GM18861 (cell line): ENCODE measurements at regions not wholly inside any gene's neighbourhood (a gene's known extent, or its start where the extent isn't known, plus 50 kb on each side); places are given as distances from the start of the nearest gene placed in this dataset.

Experiments used
- ATAC-seq: cut with Tn5 transposase; IDR thresholded peaks from one replicate; pipeline ENCODE4 v1.9.1; 2021; ENCODE audit not compliant: unreplicated experiment

- ATAC-seq: no peak
Observed at GRCh38 chr7:33661430-33662160, 243.7 kb upstream of the BMPER start.

- no peak for ATAC-seq
Observed at GRCh38 chr7:33666531-33666930, 238.8 kb upstream of the BMPER start.

GRCh38 chr7:33667196-33667595 lies 238.1 kb upstream of the BMPER start:
- ATAC-seq: no peak

GRCh38 chr7:33669251-33669670 lies 236.1 kb upstream of the BMPER start:
- no peak for ATAC-seq

DNA sequence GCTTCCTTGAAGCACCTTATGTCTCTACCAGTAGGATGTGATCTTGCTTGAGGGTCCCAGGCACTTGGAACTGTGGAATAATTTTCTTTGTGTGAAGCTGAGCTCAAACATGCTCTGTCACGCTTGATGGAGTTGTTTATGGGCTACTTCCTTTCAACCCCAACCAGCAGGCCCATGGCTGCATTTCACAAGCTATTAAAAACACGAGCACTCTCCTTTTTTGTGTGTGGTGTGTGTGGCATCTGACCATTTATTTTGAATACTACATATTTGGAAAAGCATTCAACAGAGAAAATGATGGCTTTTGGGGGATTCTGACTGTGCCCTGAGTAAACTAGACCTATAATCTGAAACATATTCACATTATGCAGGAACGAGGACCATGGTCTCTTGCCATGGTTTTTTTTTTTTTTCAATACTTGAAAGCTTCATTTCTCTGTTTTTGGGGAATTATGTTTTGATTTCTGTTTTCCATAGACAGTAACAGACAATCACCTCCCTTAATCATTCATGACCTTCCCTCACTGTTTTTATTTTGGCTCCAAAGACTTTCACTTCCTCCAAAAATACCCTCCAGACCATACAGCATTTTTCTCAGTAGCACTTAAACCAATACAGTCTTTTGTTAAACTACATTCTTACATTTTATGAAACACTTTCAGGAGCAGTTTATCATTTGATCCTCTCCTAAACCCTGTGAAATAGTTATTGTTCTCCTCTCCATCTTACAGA lies 233.6 kb upstream of the BMPER start:
- peak; percentile 77 for ATAC-seq

GRCh38 chr7:33673029-33673700 lies 232.2 kb upstream of the BMPER start:
- ATAC-seq: no peak

DNA sequence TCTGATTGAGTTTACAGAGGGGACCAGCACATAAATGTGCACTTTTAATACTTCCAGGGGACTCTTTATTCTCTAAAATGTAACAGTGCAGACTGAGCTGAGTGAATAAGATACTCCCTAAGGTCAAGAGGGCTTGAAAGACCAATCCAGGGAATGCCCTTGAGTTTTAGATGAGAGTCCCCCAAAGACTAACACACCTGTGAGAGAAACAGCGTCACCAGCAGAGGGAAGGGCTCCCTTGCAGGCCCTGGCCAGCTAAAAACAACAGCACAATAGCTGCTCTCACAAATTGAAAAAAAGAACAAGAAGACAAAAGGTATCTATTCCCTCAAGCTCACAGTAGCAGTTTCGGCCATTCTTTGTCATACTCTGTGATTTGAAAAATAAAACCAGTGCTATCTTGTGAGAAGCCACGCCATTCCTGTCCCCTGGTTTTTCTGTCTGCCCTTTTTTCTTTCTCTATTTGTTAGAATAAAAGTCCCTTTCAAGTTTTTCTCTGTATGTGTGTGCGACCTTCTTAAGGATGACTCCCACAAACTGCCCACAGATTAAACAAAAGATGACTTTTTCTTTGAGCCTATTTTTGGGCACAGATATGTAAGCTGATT lies 230.4 kb upstream of the BMPER start:
- no peak for ATAC-seq

DNA sequence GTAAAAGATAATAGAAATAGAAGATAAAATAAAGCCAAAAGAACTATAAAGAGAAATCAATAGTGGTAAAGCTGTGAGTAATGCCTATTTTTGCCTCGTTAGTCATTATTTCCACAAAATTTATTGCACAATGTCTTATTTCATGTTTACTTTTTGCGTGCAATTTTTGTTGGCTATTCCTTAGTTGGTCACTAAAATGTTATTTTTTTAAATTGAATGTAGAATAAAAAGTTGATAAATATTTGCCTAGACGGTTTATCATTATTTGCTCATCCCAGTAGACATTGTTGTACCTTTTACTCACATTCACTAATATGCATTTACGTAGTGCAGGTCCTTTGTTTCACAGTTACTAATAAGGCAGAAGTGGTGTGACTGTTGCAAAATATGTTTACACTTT lies 227.8 kb upstream of the BMPER start:
- no peak for ATAC-seq

- ATAC-seq: no peak
Observed at GRCh38 chr7:33678569-33679335, 226.6 kb upstream of the BMPER start.

DNA sequence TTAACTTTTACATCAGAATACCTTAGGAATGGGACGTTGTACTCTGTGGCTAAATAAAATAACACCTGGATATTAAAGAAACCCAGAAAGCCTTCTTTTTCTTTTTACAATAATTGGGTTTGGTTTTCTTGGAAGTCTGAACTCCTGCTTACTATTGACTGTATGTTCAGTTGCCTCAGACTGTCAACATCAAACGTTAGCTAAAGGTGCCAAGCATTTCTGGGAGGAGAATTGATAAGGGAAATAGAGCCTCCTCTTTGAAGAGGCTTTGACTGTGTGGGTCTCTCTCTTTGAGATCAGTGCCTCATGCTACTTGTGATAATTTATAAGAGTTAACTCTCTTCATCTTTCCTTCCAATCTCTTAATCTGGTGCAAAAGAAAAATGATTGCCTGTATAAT lies 224.7 kb upstream of the BMPER start:
- no peak for ATAC-seq

- ATAC-seq: no peak
Observed at GRCh38 chr7:33685503-33685902, 219.8 kb upstream of the BMPER start.

DNA sequence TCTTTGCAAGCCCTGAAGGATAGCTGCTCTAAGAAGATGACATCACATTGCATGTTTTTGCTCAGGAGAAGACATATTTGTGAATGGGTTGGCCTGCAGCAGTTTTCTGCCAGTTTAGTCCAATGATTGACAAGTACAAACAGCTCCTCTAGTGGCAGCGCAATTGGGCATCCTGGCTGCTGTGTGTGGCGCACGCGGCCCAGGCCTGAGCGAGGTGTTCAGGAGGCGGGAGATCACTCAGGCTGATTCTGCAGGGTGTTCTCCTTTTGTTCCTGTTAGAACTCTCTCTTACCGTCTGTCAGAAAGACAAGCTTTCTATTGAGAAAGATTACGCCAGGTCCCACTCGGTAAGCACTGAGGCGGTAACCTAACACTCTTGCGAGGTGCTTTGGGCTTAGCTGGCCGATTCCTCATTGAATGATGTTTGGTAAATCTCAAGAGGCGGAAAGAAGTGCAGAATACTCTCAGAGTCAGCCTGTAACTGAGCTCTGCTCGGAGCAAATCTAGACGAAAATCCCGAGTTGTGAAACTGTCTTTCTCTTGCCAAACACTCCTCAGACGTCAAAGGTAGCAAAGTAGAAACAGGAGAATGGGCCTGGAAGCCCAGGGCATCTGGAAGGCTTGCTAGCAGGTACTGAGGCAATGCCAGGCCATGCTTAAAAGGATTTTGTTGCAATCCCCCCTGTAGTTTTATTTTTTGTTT lies 219.2 kb upstream of the BMPER start:
- no peak for ATAC-seq

DNA sequence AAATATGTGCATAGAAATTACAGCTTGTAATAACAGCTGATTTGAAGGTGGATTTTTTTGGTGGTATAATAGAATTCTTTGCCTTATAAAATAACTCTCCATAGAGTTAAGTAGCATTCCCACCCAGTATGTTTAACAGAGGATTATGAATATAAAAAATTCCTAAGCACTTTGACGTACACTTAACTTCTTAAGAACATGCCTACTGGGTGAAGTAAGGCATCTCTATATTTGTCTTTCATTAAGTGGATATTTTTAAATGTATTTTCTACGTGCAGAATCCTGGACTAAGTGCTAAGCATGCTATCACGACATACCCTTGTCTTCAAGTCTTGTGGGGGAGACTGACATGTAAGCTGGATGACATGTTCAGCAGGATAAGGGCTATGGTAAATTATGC lies 217.7 kb upstream of the BMPER start:
- ATAC-seq: no peak

GRCh38 chr7:33691180-33691579 lies 214.2 kb upstream of the BMPER start:
- no peak for ATAC-seq

- no peak for ATAC-seq
Observed at GRCh38 chr7:33692956-33693355, 212.4 kb upstream of the BMPER start.

DNA sequence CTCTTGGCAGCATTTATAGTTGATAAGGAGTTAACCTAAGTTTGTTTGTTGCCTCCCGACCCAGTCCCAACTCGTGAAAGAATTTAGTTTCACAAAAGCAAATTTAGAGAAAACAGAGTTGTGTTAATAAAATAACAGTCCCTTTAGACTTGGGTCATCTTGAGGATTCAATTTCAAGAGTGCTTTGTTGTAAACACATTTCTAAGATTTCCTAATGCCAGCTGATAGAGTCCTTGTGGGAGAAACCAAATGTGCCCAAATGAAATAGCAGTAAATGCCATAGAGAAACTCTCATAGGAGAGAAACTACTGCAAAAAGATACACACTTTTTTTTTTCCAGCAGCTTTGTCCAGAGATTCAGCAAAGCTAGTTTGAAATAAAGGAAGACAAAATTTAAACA lies 211.3 kb upstream of the BMPER start:
- ATAC-seq: no peak

GRCh38 chr7:33697616-33698015 lies 207.7 kb upstream of the BMPER start:
- no peak for ATAC-seq

GRCh38 chr7:33698041-33698440 lies 207.3 kb upstream of the BMPER start:
- ATAC-seq: no peak

DNA sequence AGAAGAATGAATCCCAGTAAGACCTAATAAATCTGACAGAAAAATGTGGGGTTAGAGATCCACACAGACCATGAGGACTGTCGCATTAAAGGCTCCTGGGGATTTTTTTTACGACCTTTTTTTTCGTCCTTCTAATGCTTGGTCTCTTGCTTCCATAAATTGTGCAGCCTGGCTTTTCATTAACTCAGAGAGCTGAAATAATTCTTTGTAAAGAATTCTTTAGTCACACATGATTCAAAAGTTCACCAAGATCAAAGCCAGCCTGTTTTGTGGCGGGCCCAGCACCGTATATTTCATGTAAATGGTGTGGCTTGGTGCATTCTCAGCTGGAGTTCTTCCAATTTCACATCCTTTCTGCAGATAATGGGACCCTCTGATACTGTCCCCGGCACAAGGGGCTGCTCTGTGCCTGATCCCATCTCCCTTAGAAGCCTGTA lies 206.6 kb upstream of the BMPER start:
- ATAC-seq: no peak
